Hepatocyte (in vitro differentiated cells): ENCODE measurements at regions not wholly inside any gene's neighbourhood (a gene's known extent, or its start where the extent isn't known, plus 50 kb on each side); places are given as distances from the start of the nearest gene placed in this dataset.

Source experiments
- DNase-seq: peaks from one replicate; pipeline ENCODE4 v3.0.0-alpha.2; 2016; ENCODE audit warnings: low spot score
- H2AFZ ChIP-seq: fragments of 200-600 bp; sonication (generic); 2 replicates; pipeline ENCODE4 v1.6.0; 2016; ENCODE audit warnings: antibody characterized with exemption, mild to moderate bottlenecking
- H3K27ac ChIP-seq: fragments of 200-600 bp; sonication (generic); 2 replicates; pipeline ENCODE4 v1.5.1; 2016; ENCODE audit warnings: mild to moderate bottlenecking
- H3K27me3 ChIP-seq: fragments of 200-600 bp; sonication (generic); 2 replicates; pipeline ENCODE4 v1.6.1; 2016
- H3K36me3 ChIP-seq: fragments of 200-600 bp; sonication (generic); replicated peaks from 2 replicates; pipeline ENCODE4 v1.5.1; 2016; ENCODE audit warnings: low read depth; ENCODE audit not compliant: insufficient read depth
- H3K4me1 ChIP-seq: fragments of 200-600 bp; sonication (generic); 2 replicates; pipeline ENCODE4 v1.5.1; 2016; ENCODE audit warnings: mild to moderate bottlenecking, moderate library complexity; ENCODE audit not compliant: insufficient read depth
- H3K4me2 ChIP-seq: fragments of 200-600 bp; sonication (generic); 2 replicates; pipeline ENCODE4 v1.6.0; 2016
- H3K4me3 ChIP-seq: fragments of 200-600 bp; sonication (generic); 2 replicates; pipeline ENCODE4 v1.5.1; 2016; ENCODE audit warnings: mild to moderate bottlenecking
- H3K79me2 ChIP-seq: fragments of 200-600 bp; sonication (generic); 2 replicates; pipeline ENCODE4 v1.6.0; 2017; ENCODE audit warnings: mild to moderate bottlenecking
- H3K9me2 ChIP-seq: fragments of 200-600 bp; sonication (generic); replicated peaks from 2 replicates; pipeline ENCODE4 v1.6.0; 2017; ENCODE audit warnings: mild to moderate bottlenecking; ENCODE audit not compliant: insufficient read depth
- H3K9me3 ChIP-seq: fragments of 200-600 bp; sonication (generic); 2 replicates; pipeline ENCODE4 v1.5.1; 2016; ENCODE audit warnings: low read depth, mild to moderate bottlenecking
- H4K20me1 ChIP-seq: fragments of 200-600 bp; sonication (generic); 2 replicates; pipeline ENCODE4 v1.6.0; 2016; ENCODE audit warnings: mild to moderate bottlenecking; ENCODE audit not compliant: insufficient read depth, poor library complexity, severe bottlenecking
- EZH2 ChIP-seq: fragments of 200-600 bp; sonication (generic); IDR thresholded peaks from 2 replicates; pipeline ENCODE4 v1.6.1; 2016; ENCODE audit warnings: antibody characterized with exemption, mild to moderate bottlenecking, borderline replicate concordance
- EZH2phosphoT487 ChIP-seq: fragments of 200-600 bp; sonication (generic); IDR thresholded peaks from one replicate; pipeline ENCODE4 v1.6.1; 2018; ENCODE audit warnings: antibody characterized with exemption, mild to moderate bottlenecking, low read depth, moderate library complexity; ENCODE audit not compliant: unreplicated experiment, severe bottlenecking
- WGBS: methylation state at CpG from one replicate; pipeline ENCODE4 v1.1.6; 2016; ENCODE audit warnings: low lambda C conversion rate; ENCODE audit errors: missing lambda C conversion rate; 5-methylcytosine and 5-hydroxymethylcytosine counted together
- TF ChIP-seq, protein P1 (sequence below): fragments of 200-600 bp; sonication (generic); IDR thresholded peaks from 2 replicates; pipeline ENCODE4 v1.5.1; 2016; ENCODE audit warnings: antibody characterized with exemption, mild to moderate bottlenecking; ENCODE audit not compliant: poor library complexity

DNA sequence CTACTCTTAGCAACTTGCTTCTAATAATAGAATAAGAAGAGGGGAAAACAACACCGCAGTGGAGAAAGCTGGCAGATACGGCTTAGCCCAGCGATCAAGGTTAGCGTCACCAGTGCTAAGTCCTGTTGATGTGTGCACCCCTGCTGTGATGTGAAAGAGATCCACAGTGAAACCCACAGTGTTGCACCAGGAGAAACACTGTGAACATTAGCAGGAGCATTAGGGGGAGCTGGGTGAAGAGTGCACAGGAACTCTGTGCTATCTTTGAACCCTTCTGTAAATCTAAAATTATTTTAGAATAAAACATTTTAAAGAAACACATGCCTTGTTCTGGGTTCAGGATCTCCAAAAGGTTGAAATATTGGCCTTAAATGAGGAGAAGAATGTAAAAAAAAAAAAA lies 154.1 kb upstream of the UNC5B start:
- no peaks in the 10 kb centered on the region for H3K79me2 ChIP-seq
- no peaks in the 10 kb centered on the region for H3K9me2 ChIP-seq
- no peak overlapping the region for H2AFZ ChIP-seq
- no peaks in the 10 kb centered on the region for H3K36me3 ChIP-seq
- H3K4me1 ChIP-seq = no peaks in the 10 kb centered on the region
- no peak overlapping the region for H3K4me3 ChIP-seq
- H3K27ac ChIP-seq = no peak overlapping the region
- WGBS = 93% methylated on average over 4 of the region's 4 CpGs
- DNase-seq = no peak
- H3K27me3 ChIP-seq = no peaks in the 10 kb centered on the region
- no peak overlapping the region for H3K4me2 ChIP-seq
- no peaks in the 10 kb centered on the region for H3K9me3 ChIP-seq
- H4K20me1 ChIP-seq = no peaks in the 10 kb centered on the region
- TF ChIP-seq EZH2phosphoT487 = no peak
- TF ChIP-seq, protein P1, sequence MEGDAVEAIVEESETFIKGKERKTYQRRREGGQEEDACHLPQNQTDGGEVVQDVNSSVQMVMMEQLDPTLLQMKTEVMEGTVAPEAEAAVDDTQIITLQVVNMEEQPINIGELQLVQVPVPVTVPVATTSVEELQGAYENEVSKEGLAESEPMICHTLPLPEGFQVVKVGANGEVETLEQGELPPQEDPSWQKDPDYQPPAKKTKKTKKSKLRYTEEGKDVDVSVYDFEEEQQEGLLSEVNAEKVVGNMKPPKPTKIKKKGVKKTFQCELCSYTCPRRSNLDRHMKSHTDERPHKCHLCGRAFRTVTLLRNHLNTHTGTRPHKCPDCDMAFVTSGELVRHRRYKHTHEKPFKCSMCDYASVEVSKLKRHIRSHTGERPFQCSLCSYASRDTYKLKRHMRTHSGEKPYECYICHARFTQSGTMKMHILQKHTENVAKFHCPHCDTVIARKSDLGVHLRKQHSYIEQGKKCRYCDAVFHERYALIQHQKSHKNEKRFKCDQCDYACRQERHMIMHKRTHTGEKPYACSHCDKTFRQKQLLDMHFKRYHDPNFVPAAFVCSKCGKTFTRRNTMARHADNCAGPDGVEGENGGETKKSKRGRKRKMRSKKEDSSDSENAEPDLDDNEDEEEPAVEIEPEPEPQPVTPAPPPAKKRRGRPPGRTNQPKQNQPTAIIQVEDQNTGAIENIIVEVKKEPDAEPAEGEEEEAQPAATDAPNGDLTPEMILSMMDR = no peak
- TF ChIP-seq EZH2 = no peak

DNA sequence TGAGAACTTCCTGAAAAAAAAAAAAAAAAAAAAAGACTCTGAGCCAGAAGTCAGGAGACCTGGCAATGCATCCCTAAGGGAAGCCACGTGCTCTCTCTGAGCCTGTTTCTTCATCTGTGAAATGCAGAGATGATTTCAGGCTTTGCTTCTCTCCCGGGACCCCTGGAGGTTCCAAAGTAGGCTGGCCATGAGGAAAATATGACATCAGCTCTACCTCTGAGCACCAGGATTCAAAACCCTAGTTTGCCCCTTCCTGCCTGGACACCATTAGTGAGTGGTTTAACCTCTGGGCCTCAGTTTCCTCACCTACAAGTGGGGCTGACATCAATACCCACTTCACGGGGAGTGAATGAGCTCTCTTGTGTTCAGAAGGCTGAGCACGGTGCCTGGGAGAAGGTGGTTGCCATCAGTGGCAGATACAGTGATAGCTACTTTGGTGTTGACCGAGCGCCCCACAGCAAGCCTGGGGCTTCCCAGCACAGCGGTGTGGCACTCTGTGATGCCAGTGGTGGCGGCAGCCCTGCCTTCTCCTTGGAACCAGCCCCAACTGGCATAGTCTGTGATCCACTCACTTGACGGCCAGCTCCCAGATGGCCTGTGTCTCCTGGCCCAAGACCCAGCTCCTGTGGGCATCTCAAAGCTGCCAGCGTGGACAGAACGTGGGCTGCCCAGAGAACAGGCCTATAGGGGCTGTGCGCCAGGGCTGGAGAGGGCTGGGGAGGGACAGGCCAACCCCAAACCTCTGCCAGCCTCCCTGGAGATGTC lies 153.1 kb upstream of the UNC5B start:
- no peak overlapping the region for H3K27ac ChIP-seq
- TF ChIP-seq, protein P1 = no peak
- TF ChIP-seq EZH2phosphoT487 (no peak), EZH2 (no peak)
- no peaks in the 10 kb centered on the region for H4K20me1 ChIP-seq
- no peaks in the 10 kb centered on the region for H3K9me2 ChIP-seq
- H3K4me3 ChIP-seq = no peak overlapping the region
- DNase-seq = no peak
- H3K4me2 ChIP-seq = no peak overlapping the region
- H3K79me2 ChIP-seq = no peaks in the 10 kb centered on the region
- H3K27me3 ChIP-seq = no peaks in the 10 kb centered on the region
- no peak overlapping the region for H2AFZ ChIP-seq
- 94% methylated on average over 12 of the region's 12 CpGs for WGBS
- no peaks in the 10 kb centered on the region for H3K4me1 ChIP-seq
- H3K36me3 ChIP-seq = no peaks in the 10 kb centered on the region
- H3K9me3 ChIP-seq = no peaks in the 10 kb centered on the region

DNA sequence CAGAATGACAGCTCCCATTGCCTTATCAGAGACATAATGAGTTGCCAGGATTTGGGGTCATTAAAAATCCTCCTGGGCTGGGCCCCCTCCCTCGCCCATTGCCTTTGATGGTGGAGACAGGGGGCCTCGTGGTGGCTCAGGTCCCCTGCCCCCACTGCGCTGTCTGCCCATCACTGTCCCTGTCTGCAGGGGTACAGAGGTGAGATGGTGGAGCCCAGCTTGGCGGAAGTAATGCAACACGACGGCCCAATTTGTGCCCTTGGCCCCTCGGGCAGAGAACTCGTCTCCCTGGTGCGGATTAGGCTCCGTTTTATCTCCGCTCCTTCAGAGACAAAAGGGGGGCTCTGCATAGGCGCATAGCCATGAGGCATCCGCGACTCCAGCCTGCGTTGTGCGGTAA lies 152.4 kb upstream of the UNC5B start:
- TF ChIP-seq, protein P1 = no peak
- TF ChIP-seq EZH2 (no peak), EZH2phosphoT487 (no peak)
- Histone ChIP-seq H3K36me3 (no peaks in the 10 kb centered on the region), H3K27me3 (no peaks in the 10 kb centered on the region), H3K4me3 (no peak overlapping the region), H2AFZ (no peak overlapping the region), H3K27ac (no peak overlapping the region), H3K4me1 (no peaks in the 10 kb centered on the region), H3K79me2 (no peaks in the 10 kb centered on the region), H3K4me2 (no peak overlapping the region), H4K20me1 (no peaks in the 10 kb centered on the region), H3K9me2 (no peaks in the 10 kb centered on the region), H3K9me3 (no peaks in the 10 kb centered on the region)
- DNase-seq = no peak
- WGBS = 86% methylated on average over 16 of the region's 16 CpGs
